ENCODE measurements at regions not wholly inside any gene's neighbourhood (a gene's known extent, or its start where the extent isn't known, plus 50 kb on each side); places are given as distances from the start of the nearest gene placed in this dataset.

DNA sequence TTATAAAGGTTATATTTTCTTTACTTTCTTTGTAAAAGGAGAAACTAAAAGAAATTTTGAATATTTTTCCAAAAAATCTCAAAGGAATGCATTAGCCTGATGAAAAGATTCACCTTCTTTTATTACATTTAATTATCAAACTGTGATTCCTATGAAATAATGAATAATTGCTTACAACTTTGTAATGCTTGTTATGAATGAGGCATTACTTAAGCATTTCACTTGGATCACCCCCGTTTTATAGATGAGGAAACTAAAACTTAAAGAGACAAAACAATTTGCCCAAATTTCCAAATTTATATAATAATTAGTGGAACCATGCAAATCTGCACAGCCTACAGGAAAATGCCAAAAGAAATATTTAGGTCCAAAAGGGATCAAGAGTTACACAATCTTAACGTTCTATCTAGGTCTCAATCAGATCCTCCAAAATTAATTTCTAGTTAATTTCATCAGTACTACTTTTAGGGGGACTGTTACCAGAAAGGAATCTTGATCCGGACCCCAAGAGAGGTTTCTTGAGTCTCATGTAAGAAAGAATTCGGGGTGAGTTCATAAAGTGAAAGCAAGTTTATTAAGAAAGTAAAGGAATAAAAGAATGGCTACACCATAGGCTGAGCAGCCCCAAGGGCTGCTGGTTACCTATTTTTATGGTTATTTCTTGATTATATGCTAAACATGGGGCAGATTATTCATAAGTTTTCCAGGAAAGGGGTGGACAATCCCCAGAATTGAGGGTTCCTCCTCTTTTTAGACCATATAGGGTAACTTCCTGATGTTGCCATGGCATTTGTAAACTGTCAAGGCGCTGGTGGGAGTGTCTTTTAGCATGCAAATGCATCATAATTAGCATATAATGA, 288.0 kb downstream of the ADGB start:
- no peak for DNase-seq (ENCODE audit: low read depth in 3 of 3)

DNA sequence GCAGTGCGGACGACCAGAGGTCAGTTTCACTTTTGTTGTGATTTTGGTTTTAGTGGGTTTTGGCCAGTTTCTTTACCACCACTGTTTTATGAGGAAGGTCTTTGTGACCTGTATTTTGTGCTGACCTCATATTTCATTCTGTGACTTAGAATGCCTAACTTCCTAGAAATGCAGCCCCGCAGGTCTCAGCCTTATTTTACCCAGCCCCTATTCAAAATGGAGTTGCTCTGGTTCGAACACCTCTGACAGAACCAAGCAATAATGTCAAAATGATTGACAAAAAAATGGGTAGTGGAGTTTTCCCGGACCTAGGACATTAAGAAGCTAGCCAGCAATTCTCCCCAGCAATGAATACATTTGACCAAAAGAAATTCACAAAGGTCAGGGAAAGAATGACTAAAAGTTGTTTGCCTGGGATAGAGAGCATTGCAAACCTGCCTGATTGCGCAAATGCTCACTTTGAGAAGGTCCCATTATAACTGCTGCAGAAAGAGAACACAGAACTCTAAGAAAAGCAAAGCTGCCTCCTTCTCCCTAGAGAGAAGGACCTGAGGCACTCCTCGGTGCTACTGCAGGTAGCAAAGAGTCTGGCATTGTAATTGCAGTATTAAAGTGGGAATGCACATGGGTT, 288.8 kb downstream of the ADGB start:
- DNase-seq (ENCODE audit: low read depth in 3 of 3): no peak

DNA sequence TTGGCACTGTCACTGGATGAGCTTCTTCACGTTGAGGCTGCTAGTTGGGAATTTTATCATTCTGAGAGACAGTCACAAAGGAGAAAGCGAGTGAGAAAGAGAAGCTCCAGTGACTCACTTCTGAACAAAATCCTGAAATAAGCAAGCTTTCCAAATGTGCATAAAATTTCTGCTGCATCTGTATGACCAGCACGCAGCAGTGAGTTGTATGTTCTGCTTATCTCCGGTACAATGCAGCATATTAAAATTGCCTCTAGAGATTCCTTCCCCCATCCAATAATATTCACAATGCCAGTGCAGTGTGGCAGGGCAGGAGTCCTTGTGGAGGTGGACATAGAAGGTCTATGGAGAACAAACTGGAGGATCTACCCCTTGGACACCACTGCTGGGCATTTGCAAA, 290.5 kb downstream of the ADGB start:
- no peak for DNase-seq (ENCODE audit: low read depth in 3 of 3)

DNA sequence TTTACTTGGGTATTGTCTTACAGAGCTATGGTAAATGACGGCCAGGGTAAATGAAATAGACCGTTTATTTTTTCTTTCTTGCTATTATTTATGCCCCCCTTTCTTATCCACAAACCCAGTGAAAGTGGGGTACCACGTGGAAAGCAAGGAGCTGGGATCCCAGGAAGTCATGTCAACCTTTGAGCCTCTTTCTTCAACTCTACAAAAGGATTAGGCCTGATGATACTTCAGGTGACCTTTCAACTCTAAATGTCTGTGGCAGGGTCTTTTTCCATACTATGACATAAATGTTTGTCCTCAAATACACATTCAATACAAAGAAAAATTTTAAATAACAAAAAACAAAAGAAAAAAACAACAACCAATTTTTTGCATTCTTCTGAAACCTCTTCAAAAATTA, 291.4 kb downstream of the ADGB start:
- DNase-seq (ENCODE audit: low read depth in 3 of 3): no peak

- DNase-seq (ENCODE audit: low read depth in 3 of 3): no peak
Measured at GRCh38 chr6:146890644-146891434, 292.1 kb downstream of the ADGB start.

GRCh38 chr6:146891615-146892265, 293.0 kb downstream of the ADGB start:
- DNase-seq (ENCODE audit: low read depth in 3 of 3): no peak

GRCh38 chr6:146892283-146892612, 293.5 kb downstream of the ADGB start:
- no peak for DNase-seq (ENCODE audit: low read depth in 3 of 3)

- no peak for DNase-seq (ENCODE audit: low read depth in 3 of 3)
Measured at GRCh38 chr6:146892613-146893401, 294.0 kb downstream of the ADGB start.

DNA sequence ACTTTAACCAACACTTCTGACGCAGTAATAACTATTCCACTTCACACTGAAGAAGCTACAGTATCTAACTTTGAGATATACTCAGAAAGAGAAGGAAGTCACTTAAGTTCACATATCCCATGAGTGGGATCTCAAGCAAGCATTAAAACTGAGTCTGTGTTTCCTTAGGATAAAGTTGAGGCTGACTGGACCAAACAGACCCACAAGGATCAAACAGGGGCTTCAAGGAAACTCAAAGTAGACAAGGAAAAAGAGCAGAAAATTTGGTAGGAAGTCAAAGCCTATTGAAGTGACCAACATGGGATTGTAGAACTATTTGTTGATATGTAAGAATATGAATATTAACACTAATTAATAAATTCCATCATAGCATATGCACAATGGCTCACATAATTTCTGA, 294.9 kb downstream of the ADGB start:
- no peak for DNase-seq (ENCODE audit: low read depth in 3 of 3)

DNA sequence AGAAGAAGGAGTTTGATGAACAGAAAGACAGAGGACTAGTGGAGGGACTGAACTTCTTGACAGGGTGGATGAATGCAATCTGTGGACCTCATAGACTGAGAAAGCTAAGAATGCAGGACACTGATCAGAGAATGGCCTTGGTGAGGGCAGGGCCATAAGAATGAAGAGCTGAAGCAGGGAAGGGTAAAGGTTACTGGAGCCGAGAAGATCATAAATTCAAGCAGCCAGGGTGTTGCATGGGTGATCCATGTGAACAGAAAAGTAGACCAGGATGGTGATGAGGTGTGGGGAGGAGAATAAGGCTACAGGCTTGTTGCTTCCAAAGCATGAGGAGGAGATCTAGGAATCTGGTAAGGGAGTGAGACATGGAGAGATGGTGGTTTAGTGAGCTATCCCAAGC, 295.9 kb downstream of the ADGB start:
- DNase-seq (ENCODE audit: low read depth in 3 of 3): no peak

- DNase-seq (ENCODE audit: low read depth in 3 of 3): no peak
Measured at GRCh38 chr6:146895101-146895771, 296.5 kb downstream of the ADGB start.

DNA sequence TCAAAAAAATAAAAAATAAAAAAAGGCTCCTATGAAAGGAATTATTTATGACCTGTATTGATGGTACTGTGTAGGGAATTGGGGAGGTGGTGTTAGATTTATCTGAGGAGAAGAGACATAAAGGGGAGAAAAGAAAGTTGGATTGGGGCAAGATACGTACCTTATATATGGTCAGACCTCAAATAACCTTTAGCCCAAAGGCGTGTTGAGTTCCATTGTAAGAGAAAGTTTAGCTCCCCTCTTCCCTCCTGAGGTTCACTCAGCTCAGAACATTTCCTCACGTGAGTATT, 296.9 kb downstream of the ADGB start:
- DNase-seq (ENCODE audit: low read depth in 3 of 3): no peak

- no peak for DNase-seq (ENCODE audit: low read depth in 3 of 3)
Measured at GRCh38 chr6:146896062-146896813, 297.5 kb downstream of the ADGB start.

DNA sequence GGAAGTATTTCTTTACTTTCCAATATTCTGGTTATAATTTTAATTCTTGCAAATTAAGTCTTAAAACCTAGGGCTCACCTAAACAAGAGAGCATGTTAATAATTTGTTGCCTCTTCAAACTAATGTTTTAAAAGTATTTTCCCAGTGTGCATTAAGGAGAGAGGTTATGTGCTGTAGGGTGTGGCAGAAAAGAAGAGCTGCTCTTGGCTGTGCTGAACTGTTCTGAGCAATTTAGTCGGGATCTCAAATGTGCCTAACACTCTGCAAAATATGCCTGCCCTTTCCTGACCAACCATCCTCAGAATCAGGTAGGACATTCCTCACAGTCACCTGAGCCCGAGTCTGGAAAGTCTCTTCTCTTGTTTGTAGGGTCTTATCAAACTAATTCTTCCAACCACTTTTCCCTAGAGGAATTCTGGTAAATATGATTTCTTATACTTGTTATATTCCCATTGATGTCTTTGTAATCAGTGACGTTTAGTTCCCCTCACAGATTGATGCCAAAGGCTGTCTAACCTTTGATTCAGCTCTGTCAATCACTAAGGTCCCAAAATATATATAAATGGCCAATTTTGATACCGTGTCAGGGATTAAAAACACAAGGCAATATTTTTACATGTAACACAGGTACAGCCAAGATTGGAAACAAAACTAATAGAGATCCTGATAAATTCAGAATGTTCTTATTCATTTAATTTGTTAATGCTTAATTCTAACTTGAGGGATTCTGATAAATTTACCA, 298.4 kb downstream of the ADGB start:
- DNase-seq (ENCODE audit: low read depth in 3 of 3): no peak

- DNase-seq (ENCODE audit: low read depth in 3 of 3): no peak
Measured at GRCh38 chr6:146898069-146898887, 299.5 kb downstream of the ADGB start.

DNA sequence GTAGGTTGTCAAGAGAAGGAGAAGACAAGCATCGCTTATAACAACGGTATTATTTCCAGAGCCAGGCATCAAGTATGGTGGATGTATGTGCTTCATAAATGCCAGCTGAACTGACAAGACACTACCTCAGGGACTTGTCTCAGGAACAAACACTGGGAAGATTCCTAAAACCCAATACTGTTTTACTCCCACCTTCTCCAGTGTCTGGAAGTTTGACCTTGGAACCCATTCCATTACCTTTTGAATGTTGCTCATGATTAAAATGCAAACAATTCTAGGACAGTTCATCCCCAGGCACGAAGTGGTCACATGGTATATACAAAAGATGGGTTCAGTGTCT, 300.1 kb downstream of the ADGB start:
- no peak for DNase-seq (ENCODE audit: low read depth in 3 of 3)

GRCh38 chr6:146901940-146902816, 302.0 kb upstream of the STXBP5 start:
- no peak for DNase-seq (ENCODE audit: low read depth in 3 of 3)

DNA sequence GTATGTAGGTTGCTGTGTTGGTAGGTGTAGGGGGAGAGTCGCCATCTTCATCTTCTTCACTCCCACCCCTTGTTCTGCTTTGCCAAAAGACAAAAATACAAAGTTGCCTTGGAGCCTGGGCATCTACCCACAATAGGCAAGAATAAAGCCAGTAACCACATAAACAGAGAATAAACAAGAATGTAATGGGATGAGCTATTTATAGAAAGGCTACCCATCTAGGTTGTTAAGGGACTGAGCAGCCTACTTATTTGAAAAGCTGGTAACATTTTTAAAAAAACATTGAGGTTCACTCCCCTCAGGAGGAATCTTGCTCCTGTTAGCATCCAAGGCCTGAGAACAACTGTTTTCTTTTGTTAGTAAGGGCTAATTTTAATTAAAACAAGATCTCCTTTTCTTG, 301.4 kb upstream of the STXBP5 start:
- DNase-seq (ENCODE audit: low read depth in 3 of 3): no peak
